ENCODE measurements at regions not wholly inside any gene's neighbourhood (a gene's known extent, or its start where the extent isn't known, plus 50 kb on each side); places are given as distances from the start of the nearest gene placed in this dataset.
"Not testable (repeated sequence)": the region's sequence is repeated elsewhere in the genome, so short reads cannot be mapped to it uniquely, and the experiment has no call there.

DNA sequence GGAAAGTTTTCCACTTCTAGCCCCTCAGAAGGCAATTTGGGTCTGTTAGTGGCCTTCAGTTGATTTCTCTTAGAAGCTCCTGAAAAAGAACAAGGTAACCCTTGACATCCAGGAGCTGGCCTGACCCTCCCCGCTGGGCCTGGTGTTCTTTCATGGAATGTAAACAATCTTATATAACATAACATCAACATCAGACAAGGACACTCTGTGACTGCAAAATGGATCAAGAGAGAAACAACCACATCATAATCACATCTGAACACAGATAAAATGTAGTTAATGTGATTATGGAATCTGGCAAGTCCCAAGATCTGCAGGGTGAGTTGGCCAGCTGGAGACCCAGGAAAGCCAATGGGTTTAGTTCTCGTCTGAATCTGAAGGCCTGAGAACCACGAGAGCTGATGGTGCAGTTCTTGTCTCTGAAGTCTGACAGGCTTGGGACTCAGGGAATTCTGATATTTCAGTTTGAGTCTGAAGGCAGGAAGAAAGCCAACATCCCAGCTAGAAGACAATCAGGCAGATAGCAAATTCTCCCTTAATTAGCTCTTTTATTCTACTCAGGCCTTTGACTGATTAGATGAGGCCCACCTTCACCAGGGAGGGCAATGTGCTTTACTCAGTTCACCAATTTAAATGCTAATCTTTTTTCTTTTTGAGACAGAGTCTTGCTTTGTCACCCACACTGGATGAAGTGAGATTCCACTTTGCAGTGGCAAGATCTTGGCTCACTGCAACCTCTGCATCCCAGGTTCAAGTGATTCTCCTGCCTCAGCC, 91.4 kb upstream of the NAMPT start:
- no peak for DNase-seq (ENCODE audit: low read depth)

DNA sequence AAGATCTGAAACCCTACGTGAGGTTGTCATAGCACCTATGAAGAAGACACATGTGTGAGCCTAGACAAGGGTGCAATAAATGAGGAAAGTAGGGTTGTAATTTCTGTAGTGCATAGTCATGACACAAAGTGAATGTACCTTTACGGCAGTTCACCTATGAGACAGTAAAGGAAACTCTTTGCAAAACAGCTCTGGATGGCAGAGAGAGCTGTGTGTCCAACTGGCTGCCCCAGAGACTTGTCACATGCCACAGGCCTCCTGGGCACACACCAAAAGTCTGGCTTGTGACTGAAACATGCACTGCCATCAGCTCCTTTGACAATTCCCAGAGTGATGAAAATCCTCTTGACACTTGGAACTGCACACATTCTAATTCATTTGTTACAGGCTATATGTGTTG, 90.7 kb upstream of the NAMPT start:
- no peak for DNase-seq (ENCODE audit: low read depth)

DNA sequence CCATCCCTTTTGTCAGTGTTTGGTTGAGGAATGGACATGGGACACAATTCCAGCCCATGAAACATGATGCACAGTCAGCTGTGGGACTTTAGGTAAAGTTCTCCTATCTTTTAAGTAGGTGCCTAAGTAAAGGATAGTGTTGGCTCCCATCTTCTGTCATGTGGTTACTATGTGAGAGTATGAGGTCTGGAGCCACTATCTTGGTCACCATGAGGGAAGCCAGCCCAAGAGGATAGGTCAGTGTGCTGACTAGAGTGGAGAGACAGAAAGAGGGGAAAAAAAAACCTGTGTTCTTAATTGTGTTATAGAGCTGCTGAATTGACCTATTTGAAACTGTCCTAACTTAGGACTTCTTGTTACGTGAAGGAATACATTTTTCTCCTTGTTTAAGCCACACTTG, 89.7 kb upstream of the NAMPT start:
- no peak for DNase-seq (ENCODE audit: low read depth)

DNA sequence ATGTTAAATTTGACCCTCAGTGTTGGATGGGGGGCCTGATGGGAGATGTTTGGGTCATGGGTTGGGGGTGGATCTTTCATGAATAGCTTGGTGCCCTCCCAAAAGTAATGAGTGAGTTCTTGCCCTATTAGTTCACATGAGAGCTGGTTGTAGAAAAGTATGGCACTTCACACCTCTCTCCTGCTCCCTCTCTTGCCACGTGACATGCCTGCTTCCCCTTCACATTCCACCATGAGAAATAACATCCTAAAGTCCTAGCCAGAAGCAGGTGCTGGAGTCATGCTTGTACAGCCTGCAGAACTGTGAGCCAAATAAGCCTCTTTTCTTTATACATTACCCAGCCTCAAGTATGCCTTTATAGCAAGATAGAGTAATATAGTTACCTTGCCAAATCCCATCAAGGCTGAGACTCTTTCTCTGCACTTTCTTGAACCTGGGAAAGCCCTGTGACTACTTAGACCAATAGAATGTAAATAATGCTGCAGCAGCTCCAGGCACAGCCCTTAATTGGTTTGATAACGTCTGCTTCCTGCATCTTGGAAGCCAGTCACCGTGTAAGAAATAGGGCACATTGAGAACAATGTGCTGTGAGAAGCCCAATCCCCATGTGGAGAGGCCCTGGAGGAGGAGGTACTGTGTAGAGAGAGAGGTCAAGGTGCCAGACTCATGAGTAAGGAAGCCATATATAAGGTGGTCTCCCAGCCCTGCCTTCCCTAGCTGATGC, 88.0 kb upstream of the NAMPT start:
- DNase-seq (ENCODE audit: low read depth): no peak

- no peak for DNase-seq (ENCODE audit: low read depth)
Observed at GRCh38 chr7:106372126-106372525, 87.3 kb upstream of the NAMPT start.

GRCh38 chr7:106371629-106372028, 86.8 kb upstream of the NAMPT start:
- DNase-seq (ENCODE audit: low read depth): no peak

GRCh38 chr7:106370542-106370941, 85.8 kb upstream of the NAMPT start:
- no peak for DNase-seq (ENCODE audit: low read depth)

GRCh38 chr7:106369816-106370215, 85.0 kb upstream of the NAMPT start:
- DNase-seq (ENCODE audit: low read depth): no peak

GRCh38 chr7:106369352-106369751, 84.6 kb upstream of the NAMPT start:
- DNase-seq (ENCODE audit: low read depth): no peak

DNA sequence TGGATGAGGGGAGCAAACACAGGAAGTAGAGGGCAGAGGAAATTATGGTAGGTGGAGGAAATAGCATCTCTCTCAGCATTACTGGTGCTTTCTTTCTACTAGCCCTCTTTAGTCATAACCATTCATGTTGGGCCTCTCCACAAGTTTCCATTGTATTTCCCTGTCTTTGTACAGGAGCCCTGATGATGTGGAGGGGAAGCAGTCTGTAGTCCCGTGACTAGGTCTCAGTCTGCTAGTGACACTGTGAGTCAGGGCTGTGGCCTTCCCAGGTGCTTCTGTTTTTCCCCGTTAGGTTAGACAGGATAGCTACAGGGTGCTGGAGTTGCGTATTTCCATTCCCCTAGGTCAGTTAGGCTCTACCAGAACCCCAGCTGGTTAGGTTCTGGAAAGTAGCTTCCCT, 82.9 kb upstream of the NAMPT start:
- no peak for DNase-seq (ENCODE audit: low read depth)

- DNase-seq (ENCODE audit: low read depth): no peak
Observed at GRCh38 chr7:106367018-106367420, 82.2 kb upstream of the NAMPT start.

DNA sequence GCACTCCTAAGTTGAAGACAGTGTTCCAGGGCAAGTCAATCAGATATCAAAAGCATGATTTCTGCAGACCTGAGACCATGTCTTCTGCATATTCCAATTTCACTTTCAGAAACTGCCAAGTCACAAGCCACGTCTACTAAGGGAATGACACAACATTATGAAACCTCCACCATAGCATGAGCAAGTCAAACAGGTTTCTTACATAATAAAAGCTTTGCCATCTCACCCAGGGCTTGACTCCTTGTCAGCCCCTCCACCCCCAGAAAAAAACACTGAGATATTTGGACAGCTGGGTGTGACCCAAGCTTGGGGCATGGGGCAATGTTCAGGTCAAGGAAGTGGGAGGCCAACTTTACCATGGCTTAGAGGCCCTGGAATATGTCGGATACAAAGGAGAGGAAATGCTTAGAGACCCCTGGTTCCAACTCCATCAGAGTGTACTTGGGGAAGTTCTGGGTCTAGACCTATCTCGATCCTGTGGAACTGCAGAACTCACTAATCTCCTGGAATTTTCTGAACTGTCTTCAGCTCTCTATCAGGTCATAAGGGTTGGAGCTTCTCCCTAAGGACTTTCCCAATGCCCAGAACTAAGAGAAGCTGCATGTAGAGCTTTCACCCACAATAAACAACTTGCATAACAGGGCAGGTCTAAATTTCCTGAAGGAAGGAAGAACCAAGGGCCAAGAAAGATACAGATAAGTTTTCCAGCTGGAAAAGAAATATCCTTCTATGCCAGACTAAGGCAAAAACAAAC, 80.6 kb upstream of the NAMPT start:
- no peak for DNase-seq (ENCODE audit: low read depth)

DNA sequence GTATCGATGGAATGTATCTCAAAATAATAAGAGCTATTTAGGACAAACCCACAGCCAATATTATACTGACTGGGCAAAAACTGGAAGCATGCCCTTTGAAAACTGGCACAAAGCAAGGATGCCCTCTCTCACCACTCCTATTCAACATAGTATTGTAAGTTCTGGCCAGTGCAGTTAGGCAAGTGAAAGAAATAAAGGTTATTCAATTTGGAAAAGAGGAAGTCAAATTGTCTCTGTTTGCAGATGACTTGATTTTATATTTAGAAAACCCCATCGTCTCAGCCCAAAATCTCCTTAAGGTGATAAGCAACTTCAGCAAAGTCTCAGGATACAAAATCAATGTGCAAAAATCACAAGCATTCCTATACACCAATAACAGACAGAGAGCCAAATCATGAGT, 77.7 kb upstream of the NAMPT start:
- DNase-seq (ENCODE audit: low read depth): not testable (repeated sequence)

DNA sequence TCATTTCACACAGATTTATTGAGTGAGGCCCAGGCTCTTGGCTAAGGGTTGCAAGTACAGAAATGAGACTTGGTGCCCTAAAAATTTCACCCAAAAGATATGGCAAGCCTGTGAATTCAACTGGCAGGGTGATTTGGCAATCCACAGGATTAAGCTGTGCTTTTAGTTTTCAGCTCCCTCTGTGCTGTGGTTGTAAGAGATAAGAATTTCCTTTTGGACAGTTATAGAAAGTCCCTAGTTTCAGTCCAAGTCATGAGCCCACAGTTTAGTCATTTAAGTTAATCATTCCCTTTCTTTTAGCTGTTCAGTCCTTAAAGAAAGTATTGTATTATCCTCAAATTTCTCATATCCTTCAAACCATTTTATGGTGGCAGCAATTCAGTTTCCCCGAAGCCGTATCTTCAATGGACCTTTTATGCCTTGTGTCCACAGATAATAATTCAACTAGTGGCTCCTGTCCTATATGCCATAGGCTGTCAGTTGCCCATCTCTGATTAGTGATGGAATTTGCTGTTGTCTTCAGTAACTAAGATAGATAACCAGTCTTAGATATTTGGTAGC, 73.4 kb upstream of the NAMPT start:
- DNase-seq (ENCODE audit: low read depth): no peak

DNA sequence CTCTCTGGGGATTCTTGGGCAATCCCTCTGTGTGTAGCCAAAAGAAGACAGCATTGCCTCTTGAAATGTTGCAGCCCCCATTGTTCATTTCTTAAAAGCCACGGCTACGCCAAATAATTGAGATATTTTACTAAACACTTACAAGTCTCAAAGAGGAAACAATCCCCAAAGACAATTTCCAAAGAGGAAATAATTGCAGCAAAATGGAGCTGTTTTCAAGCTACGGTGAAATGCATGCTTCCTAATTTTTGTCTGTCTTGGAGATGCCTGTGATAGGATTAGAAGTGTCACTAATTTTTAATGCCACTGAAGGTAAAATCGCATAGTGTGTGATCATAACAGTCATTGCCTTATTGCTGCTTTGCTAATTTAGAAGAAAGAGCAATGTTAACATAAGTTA, 72.9 kb upstream of the NAMPT start:
- no peak for DNase-seq (ENCODE audit: low read depth)

DNA sequence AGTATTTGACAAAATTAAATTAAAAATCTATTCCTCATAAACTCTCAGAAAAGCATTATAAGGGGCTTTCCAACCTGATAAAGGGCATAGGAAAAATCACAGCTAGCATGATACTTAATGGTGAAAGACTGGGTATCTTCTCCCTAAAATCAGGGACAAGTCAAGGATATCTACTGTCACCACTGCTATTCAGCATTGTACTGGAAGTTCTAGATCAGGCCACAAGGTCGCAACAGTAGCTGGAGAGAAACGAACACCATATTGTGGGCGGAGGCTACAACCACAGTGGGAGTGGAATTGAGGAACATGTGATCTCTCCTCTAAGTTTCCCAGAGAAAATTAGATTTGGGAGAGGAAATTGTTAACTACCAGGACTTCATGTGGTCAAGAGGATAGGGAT, 70.0 kb upstream of the NAMPT start:
- no peak for DNase-seq (ENCODE audit: low read depth)

- DNase-seq (ENCODE audit: low read depth): no peak
Observed at GRCh38 chr7:106353944-106354343, 69.2 kb upstream of the NAMPT start.

GRCh38 chr7:106348231-106348630, 63.4 kb upstream of the NAMPT start:
- no peak for DNase-seq (ENCODE audit: low read depth)

GRCh38 chr7:106347229-106347833, 62.5 kb upstream of the NAMPT start:
- DNase-seq (ENCODE audit: low read depth): no peak

GRCh38 chr7:106346678-106347217, 62.0 kb upstream of the NAMPT start:
- no peak for DNase-seq (ENCODE audit: low read depth)

- DNase-seq (ENCODE audit: low read depth): no peak
Observed at GRCh38 chr7:106346167-106346677, 61.4 kb upstream of the NAMPT start.
